Uterus (tissue), 2 donors: ENCODE measurements at regions not wholly inside any gene's neighbourhood (a gene's known extent, or its start where the extent isn't known, plus 50 kb on each side); places are given as distances from the start of the nearest gene placed in this dataset.
"Not testable (repeated sequence)": the region's sequence is repeated elsewhere in the genome, so short reads cannot be mapped to it uniquely, and the experiment has no call there.

ENCODE experiments used
- POLR2A ChIP-seq, 2 donors: fragments of 450-650 bp; IDR thresholded peaks; one replicate each; pipeline ENCODE4 v1.6.1; 2016; ENCODE audit warnings: antibody characterized with exemption in 2 of 2, mild to moderate bottlenecking in 1 of 2, moderate library complexity in 1 of 2
- TF ChIP-seq, protein P1 (sequence below), 4 experiments: fragments of 200-600 bp in 2 of 4; fragments of 450-650 bp in 2 of 4; sonication (generic) in 2 of 4; IDR thresholded peaks; one replicate each; pipeline ENCODE4 v1.5.1; 2016 to 2019; ENCODE audit warnings: antibody characterized with exemption in 4 of 4, mild to moderate bottlenecking in 2 of 4, moderate library complexity in 1 of 4

- TF ChIP-seq, protein P1, sequence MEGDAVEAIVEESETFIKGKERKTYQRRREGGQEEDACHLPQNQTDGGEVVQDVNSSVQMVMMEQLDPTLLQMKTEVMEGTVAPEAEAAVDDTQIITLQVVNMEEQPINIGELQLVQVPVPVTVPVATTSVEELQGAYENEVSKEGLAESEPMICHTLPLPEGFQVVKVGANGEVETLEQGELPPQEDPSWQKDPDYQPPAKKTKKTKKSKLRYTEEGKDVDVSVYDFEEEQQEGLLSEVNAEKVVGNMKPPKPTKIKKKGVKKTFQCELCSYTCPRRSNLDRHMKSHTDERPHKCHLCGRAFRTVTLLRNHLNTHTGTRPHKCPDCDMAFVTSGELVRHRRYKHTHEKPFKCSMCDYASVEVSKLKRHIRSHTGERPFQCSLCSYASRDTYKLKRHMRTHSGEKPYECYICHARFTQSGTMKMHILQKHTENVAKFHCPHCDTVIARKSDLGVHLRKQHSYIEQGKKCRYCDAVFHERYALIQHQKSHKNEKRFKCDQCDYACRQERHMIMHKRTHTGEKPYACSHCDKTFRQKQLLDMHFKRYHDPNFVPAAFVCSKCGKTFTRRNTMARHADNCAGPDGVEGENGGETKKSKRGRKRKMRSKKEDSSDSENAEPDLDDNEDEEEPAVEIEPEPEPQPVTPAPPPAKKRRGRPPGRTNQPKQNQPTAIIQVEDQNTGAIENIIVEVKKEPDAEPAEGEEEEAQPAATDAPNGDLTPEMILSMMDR (IDR thresholded peaks at IDR 0.05), result not testable (repeated sequence)
- TF ChIP-seq POLR2A (IDR thresholded peaks at IDR 0.05), result not testable (repeated sequence)
Measured at GRCh38 chr9:108026718-108027117, 537.1 kb upstream of the KLF4 start.
